T47D (cell line): ENCODE measurements at regions not wholly inside any gene's neighbourhood (a gene's known extent, or its start where the extent isn't known, plus 50 kb on each side); places are given as distances from the start of the nearest gene placed in this dataset.
"Not testable (repeated sequence)": the region's sequence is repeated elsewhere in the genome, so short reads cannot be mapped to it uniquely, and the experiment has no call there.

Experiments used
- DNase-seq, 2 experiments: peaks; one replicate each; pipeline versions ENCODE4 v3.0.0 to v3.0.0-alpha.2; 2011 to 2012; ENCODE audit warnings: low read depth in 1 of 2, low spot score in 1 of 2
- JUND ChIP-seq: IDR thresholded peaks from 2 replicates; pipeline ENCODE4 v1.6.1; 2012; ENCODE audit warnings: low read depth
- in situ Hi-C: cut with HindIII; loops from 2 replicates; pipeline ENCODE4 v1.10.0; 2016; ENCODE audit warnings: low sequenced_read_pairs, low pct_unique_long_range_greater_than_20kb

- in situ Hi-C loops: no loop called here
- no peak for DNase-seq
- no peak for TF ChIP-seq JUND
Measured at GRCh38 chr5:130964231-130965202, 200.5 kb downstream of the HINT1 start.

- in situ Hi-C loops: no loop called here
- no peak for TF ChIP-seq JUND
- DNase-seq: no peak
Measured at GRCh38 chr5:130963798-130964197, 201.3 kb downstream of the HINT1 start.

GRCh38 chr5:130957151-130957550 lies 207.9 kb downstream of the HINT1 start:
- in situ Hi-C loops: no loop called here
- no peak for DNase-seq
- TF ChIP-seq JUND: no peak

GRCh38 chr5:130955041-130955440 lies 210.0 kb downstream of the HINT1 start:
- DNase-seq: no peak
- no peak for TF ChIP-seq JUND
- in situ Hi-C loops: no loop called here

GRCh38 chr5:130954336-130954735 lies 210.7 kb downstream of the HINT1 start:
- no peak for TF ChIP-seq JUND
- in situ Hi-C loops: no loop called here
- DNase-seq: no peak

- in situ Hi-C loops: no loop called here
Measured at GRCh38 chr5:130939059-130939458, 226.0 kb downstream of the HINT1 start.

GRCh38 chr5:130937046-130937445 lies 228.0 kb downstream of the HINT1 start:
- no peak for DNase-seq
- TF ChIP-seq JUND: no peak
- in situ Hi-C loops: no loop called here

More at GRCh38 chr5:130939059-130939458, 226.0 kb downstream of the HINT1 start:
- DNase-seq: peak in 1 of 2 experiments; percentile 4
- TF ChIP-seq JUND: no peak

GRCh38 chr5:130923543-130924124 lies 241.4 kb downstream of the HINT1 start:
- DNase-seq: no peak
- TF ChIP-seq JUND: no peak
- in situ Hi-C loops: no loop called here

GRCh38 chr5:130912088-130912487 lies 253.0 kb downstream of the HINT1 start:
- in situ Hi-C loops: no loop called here
- DNase-seq: peak; percentile 24 to 58
- no peak for TF ChIP-seq JUND

- no peak for TF ChIP-seq JUND
- in situ Hi-C loops: no loop called here
- no peak for DNase-seq
Measured at GRCh38 chr5:130908186-130908585, 256.9 kb downstream of the HINT1 start.

- in situ Hi-C loops: not testable (repeated sequence)
- DNase-seq: peak in 1 of 2 experiments; percentile 83
Measured at GRCh38 chr5:130897537-130898195, 267.4 kb downstream of the HINT1 start.

GRCh38 chr5:130897181-130897536 lies 267.9 kb downstream of the HINT1 start:
- DNase-seq, in situ Hi-C loops: not testable (repeated sequence)

- DNase-seq: no peak
- in situ Hi-C loops: no loop called here
- TF ChIP-seq JUND: no peak
Measured at GRCh38 chr5:130896636-130897035, 268.4 kb downstream of the HINT1 start.
